ENCODE measurements at regions not wholly inside any gene's neighbourhood (a gene's known extent, or its start where the extent isn't known, plus 50 kb on each side); places are given as distances from the start of the nearest gene placed in this dataset.

- DNase-seq (no peak), ATAC-seq (no peak)
- H3K27me3 Mint-ChIP-seq (ENCODE audit: low read depth), result no peaks in the 10 kb centered on the region
- ChIA-PET CTCF (no interaction called here), POLR2A (no interaction called here)
- H3K9me3 Mint-ChIP-seq (ENCODE audit: insufficient read depth), result peaks cover 40% of the 10 kb centered on the region
- H3K4me3 Mint-ChIP-seq, result no peak overlapping the region
- H3K4me1 Mint-ChIP-seq (ENCODE audit: low read depth), result no peaks in the 10 kb centered on the region
- peaks cover 19% of the 10 kb centered on the region for H3K36me3 Mint-ChIP-seq (ENCODE audit: low read depth)
- no peak overlapping the region for H3K27ac Mint-ChIP-seq
Observed at GRCh38 chr4:217891-218290, 87.4 kb downstream of the ZNF732 start.

GRCh38 chr4:213971-214370 lies 89.7 kb downstream of the ZNF718 start:
- POLR2A ChIA-PET, result no interaction called here
- H3K9me3 Mint-ChIP-seq (ENCODE audit: insufficient read depth), result peaks cover 34% of the 10 kb centered on the region
- H3K4me3 Mint-ChIP-seq, result no peak overlapping the region
- CTCF ChIA-PET, result interaction anchor here (0.6 kb wide), 1 partner anchor 60 kb away, joined by 3 read pairs; no protein-coding TSS in a partner anchor
- H3K36me3 Mint-ChIP-seq (ENCODE audit: low read depth), result peaks cover 47% of the 10 kb centered on the region
- no peak overlapping the region for H3K27ac Mint-ChIP-seq
- no peak for DNase-seq
- H3K27me3 Mint-ChIP-seq (ENCODE audit: low read depth), result no peaks in the 10 kb centered on the region
- peaks cover 27% of the 10 kb centered on the region for H3K4me1 Mint-ChIP-seq (ENCODE audit: low read depth)
- ATAC-seq, result no peak
